Lung (tissue), 11 donors: ENCODE measurements at regions not wholly inside any gene's neighbourhood (a gene's known extent, or its start where the extent isn't known, plus 50 kb on each side); places are given as distances from the start of the nearest gene placed in this dataset.

Experiments used
- ATAC-seq: fragments of 200-7000 bp; cut with Tn5 transposase; one replicate; pipeline ENCODE4 v1.9.1; 2020; ENCODE audit warnings: moderate number of reproducible peaks; ENCODE audit not compliant: insufficient read depth, low FRiP score
- DNase-seq, 3 donors: peaks; one replicate each; pipeline ENCODE4 v3.0.0-alpha.2; 2013 to 2017
- H3K27ac ChIP-seq, 2 donors: one replicate each; pipeline ENCODE4 v1.5.1; 2013; ENCODE audit warnings: mild to moderate bottlenecking in 2 of 2, moderate library complexity in 2 of 2, control low read depth in 1 of 2, inconsistent platforms in 1 of 2, low read depth in 1 of 2, low read length in 1 of 2
- H3K27me3 ChIP-seq, 3 donors: one replicate each; pipeline ENCODE4 v1.5.1; 2013; ENCODE audit warnings: low read length in 2 of 3; ENCODE audit not compliant: control insufficient read depth in 3 of 3, insufficient read depth in 3 of 3
- H3K36me3 ChIP-seq, 4 donors: one replicate each; pipeline ENCODE4 v1.5.1; 2013; ENCODE audit warnings: low read length in 4 of 4, mild to moderate bottlenecking in 1 of 4, moderate library complexity in 1 of 4; ENCODE audit not compliant: control insufficient read depth in 4 of 4, insufficient read depth in 4 of 4
- H3K4me1 ChIP-seq, 5 donors: one replicate each; pipeline ENCODE4 v1.5.1; 2013; ENCODE audit warnings: low read length in 5 of 5, mild to moderate bottlenecking in 2 of 5, moderate library complexity in 1 of 5; ENCODE audit not compliant: control insufficient read depth in 5 of 5, insufficient read depth in 5 of 5
- H3K4me3 ChIP-seq: one replicate; pipeline ENCODE4 v1.5.1; 2013; ENCODE audit warnings: mild to moderate bottlenecking, control low read depth, moderate library complexity
- H3K9ac ChIP-seq, 2 donors: one replicate each; pipeline ENCODE4 v1.5.1; 2013; ENCODE audit warnings: low read length in 2 of 2, control low read depth in 1 of 2; ENCODE audit not compliant: insufficient read depth in 1 of 2
- H3K9me3 ChIP-seq, 4 donors: one replicate each; pipeline ENCODE4 v1.5.1; 2013; ENCODE audit warnings: low read length in 3 of 4, mild to moderate bottlenecking in 1 of 4, moderate library complexity in 1 of 4; ENCODE audit not compliant: control insufficient read depth in 4 of 4, insufficient read depth in 3 of 4
- CTCF ChIP-seq: IDR thresholded peaks from 2 replicates; pipeline ENCODE4 v1.5.1; 2012; ENCODE audit warnings: mild to moderate bottlenecking; ENCODE audit errors: control extremely low read depth, extremely low read depth
- WGBS, 2 donors: extraction: QIAGEN DNeasy Blood & Tissue Kit; methylation state at CpG; one replicate each; pipeline ENCODE4 v1.1.7; 2013; 5-methylcytosine and 5-hydroxymethylcytosine counted together
- donor health status: control.
- donor health status: control.
- donor health status: Bipolar disorder and iron deficiency.
- donor health status: healthy.
- donor health status: DM: yes; HTN: yes; CAD: no.

GRCh38 chr20:22824077-22824476 lies 211.0 kb upstream of the SSTR4 start:
- no peak for TF ChIP-seq CTCF
- H3K36me3 ChIP-seq, result no peaks in the 10 kb centered on the region
- no peaks in the 10 kb centered on the region for H3K9me3 ChIP-seq
- no peak for ATAC-seq
- DNase-seq, result no peak
- H3K4me3 ChIP-seq, result no peak overlapping the region
- no peaks in the 10 kb centered on the region for H3K4me1 ChIP-seq
- H3K27ac ChIP-seq, result no peak overlapping the region
- H3K9ac ChIP-seq, result no peak overlapping the region
- 75 to 84% methylated on average over 3 of the region's 3 CpGs for WGBS, 2 donors
- peaks cover 0 to 2% (median 0%) of the 10 kb centered on the region in 3 donors for H3K27me3 ChIP-seq

GRCh38 chr20:22825076-22825475 lies 210.0 kb upstream of the SSTR4 start:
- no peak for TF ChIP-seq CTCF
- Histone ChIP-seq H3K27me3 (peaks cover 0 to 2% (median 0%) of the 10 kb centered on the region in 3 donors), H3K9me3 (no peaks in the 10 kb centered on the region), H3K4me3 (no peak overlapping the region), H3K9ac (no peak overlapping the region), H3K4me1 (no peaks in the 10 kb centered on the region), H3K36me3 (no peaks in the 10 kb centered on the region), H3K27ac (no peak overlapping the region)
- ATAC-seq, result no peak
- 91 to 92% methylated on average over 3 of the region's 3 CpGs for WGBS, 2 donors
- DNase-seq, result no peak

- Histone ChIP-seq H3K4me1 (no peaks in the 10 kb centered on the region), H3K27ac (no peak overlapping the region), H3K36me3 (no peaks in the 10 kb centered on the region), H3K4me3 (no peak overlapping the region), H3K9me3 (no peaks in the 10 kb centered on the region), H3K9ac (no peak overlapping the region), H3K27me3 (peaks cover 0 to 2% (median 0%) of the 10 kb centered on the region in 3 donors)
- 84 to 94% methylated on average over 4 of the region's 4 CpGs for WGBS, 2 donors
- no peak for TF ChIP-seq CTCF
- ATAC-seq (no peak), DNase-seq (no peak)
Measured at GRCh38 chr20:22825546-22825945, 209.6 kb upstream of the SSTR4 start.
